Activated CD4-positive, alpha-beta T cell treated with anti-CD3 and anti-CD28 coated beads for 1 hour (primary cell): ENCODE measurements at regions not wholly inside any gene's neighbourhood (a gene's known extent, or its start where the extent isn't known, plus 50 kb on each side); places are given as distances from the start of the nearest gene placed in this dataset.
"Not testable (repeated sequence)": the region's sequence is repeated elsewhere in the genome, so short reads cannot be mapped to it uniquely, and the experiment has no call there.

ENCODE experiments used
- DNase-seq: peaks from one replicate; pipeline ENCODE4 v3.0.0-alpha.2; 2020

- no peak for DNase-seq
Measured at GRCh38 chr21:27525780-27526179, 558.9 kb upstream of the ADAMTS5 start.

- no peak for DNase-seq
Measured at GRCh38 chr21:27519361-27519760, 552.5 kb upstream of the ADAMTS5 start.

- not testable (repeated sequence) for DNase-seq
Measured at GRCh38 chr21:27517177-27517576, 550.3 kb upstream of the ADAMTS5 start.

- no peak for DNase-seq
Measured at GRCh38 chr21:27515676-27516075, 548.8 kb upstream of the ADAMTS5 start.

GRCh38 chr21:27513825-27514224, 546.9 kb upstream of the ADAMTS5 start:
- DNase-seq: no peak

- no peak for DNase-seq
Measured at GRCh38 chr21:27513016-27513415, 546.1 kb upstream of the ADAMTS5 start.

GRCh38 chr21:27511233-27511632, 544.3 kb upstream of the ADAMTS5 start:
- no peak for DNase-seq

- DNase-seq: no peak
Measured at GRCh38 chr21:27507695-27508094, 540.8 kb upstream of the ADAMTS5 start.

- no peak for DNase-seq
Measured at GRCh38 chr21:27505516-27505915, 538.6 kb upstream of the ADAMTS5 start.

GRCh38 chr21:27502801-27503200, 535.9 kb upstream of the ADAMTS5 start:
- DNase-seq: no peak

GRCh38 chr21:27498025-27498424, 531.1 kb upstream of the ADAMTS5 start:
- DNase-seq: no peak

- no peak for DNase-seq
Measured at GRCh38 chr21:27495836-27496235, 528.9 kb upstream of the ADAMTS5 start.

GRCh38 chr21:27493542-27493941, 526.7 kb upstream of the ADAMTS5 start:
- DNase-seq: no peak

GRCh38 chr21:27487676-27488075, 520.8 kb upstream of the ADAMTS5 start:
- DNase-seq: no peak

GRCh38 chr21:27480841-27481261, 514.0 kb upstream of the ADAMTS5 start:
- no peak for DNase-seq

GRCh38 chr21:27477296-27477695, 510.4 kb upstream of the ADAMTS5 start:
- no peak for DNase-seq

GRCh38 chr21:27476696-27477095, 509.8 kb upstream of the ADAMTS5 start:
- no peak for DNase-seq

GRCh38 chr21:27475363-27475955, 508.6 kb upstream of the ADAMTS5 start:
- no peak for DNase-seq

GRCh38 chr21:27467366-27467765, 500.5 kb upstream of the ADAMTS5 start:
- DNase-seq: no peak

- no peak for DNase-seq
Measured at GRCh38 chr21:27466140-27466539, 499.3 kb upstream of the ADAMTS5 start.

GRCh38 chr21:27464648-27465047, 497.8 kb upstream of the ADAMTS5 start:
- no peak for DNase-seq

- no peak for DNase-seq
Measured at GRCh38 chr21:27462726-27463125, 495.8 kb upstream of the ADAMTS5 start.

- DNase-seq: no peak
Measured at GRCh38 chr21:27454234-27454633, 487.3 kb upstream of the ADAMTS5 start.

- no peak for DNase-seq
Measured at GRCh38 chr21:27451116-27451515, 484.2 kb upstream of the ADAMTS5 start.

GRCh38 chr21:27450216-27450615, 483.3 kb upstream of the ADAMTS5 start:
- no peak for DNase-seq

- no peak for DNase-seq
Measured at GRCh38 chr21:27448960-27449359, 482.1 kb upstream of the ADAMTS5 start.
